Activated T-cell treated with anti-CD3 and anti-CD28 coated beads, Interleukin-2, amount 50 U/mL, for 72 hours (primary cell): ENCODE measurements at regions not wholly inside any gene's neighbourhood (a gene's known extent, or its start where the extent isn't known, plus 50 kb on each side); places are given as distances from the start of the nearest gene placed in this dataset.
"Not testable (repeated sequence)": the region's sequence is repeated elsewhere in the genome, so short reads cannot be mapped to it uniquely, and the experiment has no call there.

ENCODE experiments used
- ATAC-seq, 2 donors: fragments of 150-1000 bp; cut with Tn5 transposase; replicated peaks in 1 of 2; 2 replicates each; pipeline ENCODE4 v1.10.0; 2021; ENCODE audit warnings: moderate library complexity in 2 of 2, mild to moderate bottlenecking in 1 of 2
- DNase-seq, 2 donors: peaks; one replicate each; pipeline ENCODE4 v3.0.0; 2021 to 2022; ENCODE audit warnings: mixed read lengths in 1 of 2
- H3K27ac Mint-ChIP-seq: one replicate; pipeline ENCODE4 v1.8.0; 2022; ENCODE audit warnings: mild to moderate bottlenecking, moderate library complexity, mixed read lengths
- H3K27me3 Mint-ChIP-seq: one replicate; pipeline ENCODE4 v1.8.0; 2022; ENCODE audit warnings: low read depth, mixed read lengths
- H3K36me3 Mint-ChIP-seq, 2 donors: one replicate each; pipeline ENCODE4 v1.8.0; 2022; ENCODE audit warnings: mixed read lengths in 2 of 2, mild to moderate bottlenecking in 1 of 2; ENCODE audit not compliant: insufficient read depth in 2 of 2
- H3K4me1 Mint-ChIP-seq: one replicate; pipeline ENCODE4 v1.8.0; 2022; ENCODE audit warnings: low read depth, mixed read lengths
- H3K4me3 Mint-ChIP-seq, 2 donors: one replicate each; pipeline ENCODE4 v1.8.0; 2022; ENCODE audit warnings: mild to moderate bottlenecking in 2 of 2, mixed read lengths in 2 of 2, moderate library complexity in 2 of 2
- H3K9me3 Mint-ChIP-seq, 2 donors: one replicate each; pipeline ENCODE4 v1.8.0; 2022; ENCODE audit warnings: mixed read lengths in 2 of 2

GRCh38 chr10:35263827-35264226, 72.5 kb upstream of the CCNY start:
- DNase-seq, H3K9me3 Mint-ChIP-seq, H3K4me3 Mint-ChIP-seq, H3K36me3 Mint-ChIP-seq, H3K27me3 Mint-ChIP-seq, ATAC-seq, H3K27ac Mint-ChIP-seq, H3K4me1 Mint-ChIP-seq: not testable (repeated sequence)

- DNase-seq, H3K27me3 Mint-ChIP-seq, H3K36me3 Mint-ChIP-seq, ATAC-seq, H3K27ac Mint-ChIP-seq, H3K9me3 Mint-ChIP-seq, H3K4me3 Mint-ChIP-seq: not testable (repeated sequence)
- H3K4me1 Mint-ChIP-seq, result peaks cover 15% of the 10 kb centered on the region
Observed at GRCh38 chr10:35264636-35265035, 71.7 kb upstream of the CCNY start.

- Mint-ChIP-seq H3K9me3 (peaks cover 2 to 4% of the 10 kb centered on the region in 2 donors), H3K27me3 (no peaks in the 10 kb centered on the region), H3K36me3 (peaks cover 0 to 1% of the 10 kb centered on the region in 2 donors), H3K27ac (no peak overlapping the region), H3K4me1 (peaks cover 16% of the 10 kb centered on the region), H3K4me3 (no peak overlapping the region)
- DNase-seq (no peak), ATAC-seq (no peak)
Observed at GRCh38 chr10:35265435-35265834, 70.9 kb upstream of the CCNY start.

- peaks cover 2 to 8% of the 10 kb centered on the region in 2 donors for H3K9me3 Mint-ChIP-seq
- H3K27me3 Mint-ChIP-seq, result peaks cover 6% of the 10 kb centered on the region
- ATAC-seq (no peak), DNase-seq (no peak)
- no peak overlapping the region for H3K27ac Mint-ChIP-seq
- no peak overlapping the region for H3K4me3 Mint-ChIP-seq
- peaks cover 29% of the 10 kb centered on the region for H3K4me1 Mint-ChIP-seq
- peaks cover 2 to 4% of the 10 kb centered on the region in 2 donors for H3K36me3 Mint-ChIP-seq
Observed at GRCh38 chr10:35268323-35268722, 68.0 kb upstream of the CCNY start.

- Mint-ChIP-seq H3K27ac (no peak overlapping the region), H3K4me3 (no peak overlapping the region), H3K27me3 (peaks cover 10% of the 10 kb centered on the region), H3K36me3 (peaks cover 3 to 4% of the 10 kb centered on the region in 2 donors), H3K9me3 (peaks cover under 1 to 7% of the 10 kb centered on the region in 2 donors), H3K4me1 (peaks cover 29% of the 10 kb centered on the region)
- ATAC-seq, result no peak
- DNase-seq, result no peak
Observed at GRCh38 chr10:35268791-35269257, 67.5 kb upstream of the CCNY start.

GRCh38 chr10:35270100-35270499, 66.2 kb upstream of the CCNY start:
- DNase-seq, result no peak
- no peak overlapping the region for H3K27ac Mint-ChIP-seq
- H3K4me3 Mint-ChIP-seq, result peak overlapping the region; percentile 10 to 46
- H3K9me3 Mint-ChIP-seq, result peaks cover 0 to 7% of the 10 kb centered on the region in 2 donors
- H3K4me1 Mint-ChIP-seq, result peaks cover 29% of the 10 kb centered on the region
- H3K27me3 Mint-ChIP-seq, result peaks cover 10% of the 10 kb centered on the region
- peaks cover 3 to 5% of the 10 kb centered on the region in 2 donors for H3K36me3 Mint-ChIP-seq
- peak; percentile 75 to 80 for ATAC-seq

GRCh38 chr10:35271086-35271858, 65.0 kb upstream of the CCNY start:
- Mint-ChIP-seq H3K9me3 (peaks cover 0 to 7% of the 10 kb centered on the region in 2 donors), H3K4me1 (peaks cover 29% of the 10 kb centered on the region), H3K4me3 (no peak overlapping the region), H3K27me3 (peaks cover 10% of the 10 kb centered on the region), H3K27ac (no peak overlapping the region), H3K36me3 (peaks cover 3 to 5% of the 10 kb centered on the region in 2 donors)
- DNase-seq (no peak), ATAC-seq (no peak)

- not testable (repeated sequence) for ATAC-seq, DNase-seq, H3K27me3 Mint-ChIP-seq, H3K27ac Mint-ChIP-seq, H3K36me3 Mint-ChIP-seq, H3K4me3 Mint-ChIP-seq, H3K9me3 Mint-ChIP-seq
- peaks cover 29% of the 10 kb centered on the region for H3K4me1 Mint-ChIP-seq
Observed at GRCh38 chr10:35271859-35272165, 64.5 kb upstream of the CCNY start.

GRCh38 chr10:35272401-35272800, 63.9 kb upstream of the CCNY start:
- not testable (repeated sequence) for H3K36me3 Mint-ChIP-seq, ATAC-seq, H3K4me3 Mint-ChIP-seq, H3K9me3 Mint-ChIP-seq, H3K27me3 Mint-ChIP-seq, DNase-seq, H3K27ac Mint-ChIP-seq
- H3K4me1 Mint-ChIP-seq, result peaks cover 29% of the 10 kb centered on the region

- not testable (repeated sequence) for H3K27ac Mint-ChIP-seq, ATAC-seq, H3K27me3 Mint-ChIP-seq, H3K4me3 Mint-ChIP-seq, H3K36me3 Mint-ChIP-seq, H3K9me3 Mint-ChIP-seq, DNase-seq
- peaks cover 28% of the 10 kb centered on the region for H3K4me1 Mint-ChIP-seq
Observed at GRCh38 chr10:35273994-35274393, 62.3 kb upstream of the CCNY start.

GRCh38 chr10:35274498-35275060, 61.7 kb upstream of the CCNY start:
- no peak overlapping the region for H3K4me3 Mint-ChIP-seq
- H3K9me3 Mint-ChIP-seq, result peaks cover 0 to 7% of the 10 kb centered on the region in 2 donors
- H3K27me3 Mint-ChIP-seq, result peaks cover 10% of the 10 kb centered on the region
- no peak overlapping the region for H3K27ac Mint-ChIP-seq
- peaks cover 22% of the 10 kb centered on the region for H3K4me1 Mint-ChIP-seq
- H3K36me3 Mint-ChIP-seq, result peaks cover 3 to 5% of the 10 kb centered on the region in 2 donors
- ATAC-seq (no peak), DNase-seq (no peak)

GRCh38 chr10:35276889-35277288, 59.4 kb upstream of the CCNY start:
- H3K4me1 Mint-ChIP-seq, result no peaks in the 10 kb centered on the region
- no peak for DNase-seq
- peaks cover 3 to 10% of the 10 kb centered on the region in 2 donors for H3K9me3 Mint-ChIP-seq
- no peak overlapping the region for H3K27ac Mint-ChIP-seq
- no peak for ATAC-seq
- H3K27me3 Mint-ChIP-seq, result peaks cover 10% of the 10 kb centered on the region
- H3K36me3 Mint-ChIP-seq, result peaks cover 5 to 7% of the 10 kb centered on the region in 2 donors
- H3K4me3 Mint-ChIP-seq, result no peak overlapping the region

- not testable (repeated sequence) for ATAC-seq, H3K36me3 Mint-ChIP-seq, H3K9me3 Mint-ChIP-seq, H3K27me3 Mint-ChIP-seq, H3K4me3 Mint-ChIP-seq, H3K4me1 Mint-ChIP-seq, DNase-seq, H3K27ac Mint-ChIP-seq
Observed at GRCh38 chr10:35280246-35280645, 56.1 kb upstream of the CCNY start.
